ENCODE measurements at regions not wholly inside any gene's neighbourhood (a gene's known extent, or its start where the extent isn't known, plus 50 kb on each side); places are given as distances from the start of the nearest gene placed in this dataset.

DNA sequence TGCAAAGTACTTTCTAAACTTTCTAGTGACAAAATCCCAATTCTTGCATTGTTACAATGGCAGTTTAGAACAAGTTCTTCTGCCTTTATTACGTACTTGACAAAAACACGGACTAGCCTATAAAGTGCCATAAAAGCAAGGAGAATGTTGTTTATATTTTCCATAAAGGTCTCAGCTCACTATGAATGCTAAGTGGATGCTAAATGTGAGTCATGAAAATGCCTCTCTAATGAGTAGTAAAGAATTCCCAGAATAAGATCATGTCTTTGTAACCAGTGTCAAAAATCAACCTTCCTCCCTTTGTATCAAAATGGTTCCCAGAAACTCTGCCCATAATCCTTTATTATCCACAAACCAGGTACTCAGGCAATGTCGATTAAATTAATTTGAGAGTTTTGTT lies 539.8 kb upstream of the SLIT2 start:
- Histone ChIP-seq H3K36me3 (ENCODE audit: control insufficient read depth, insufficient read depth, low read length) (no peaks in the 10 kb centered on the region), H3K27me3 (ENCODE audit: control insufficient read depth, insufficient read depth, low read length) (no peaks in the 10 kb centered on the region), H3K4me3 (ENCODE audit: low read depth in 2 of 2, low read length in 2 of 2) (no peak overlapping the region), H3K4me1 (ENCODE audit: control insufficient read depth, insufficient read depth, low read length) (no peaks in the 10 kb centered on the region), H3K9me3 (ENCODE audit: control insufficient read depth, insufficient read depth, low read depth, low read length) (no peaks in the 10 kb centered on the region), H3K27ac (ENCODE audit: low read length) (no peak overlapping the region)
- ATAC-seq (no peak), DNase-seq (ENCODE audit: low read depth, low spot score) (peak; percentile 5)
- ChIA-PET CTCF (no interaction called here), POLR2A (no interaction called here)
- intact Hi-C loops (cut with micrococcal nuclease; ENCODE audit: unreplicated experiment) = no loop called here
- in situ Hi-C loops (cut with HindIII; ENCODE audit: low pct_unique_long_range_greater_than_20kb, low sequenced_read_pairs) = no loop called here
- TF ChIP-seq POLR2AphosphoS5 (IDR thresholded peaks at IDR 0.05; ENCODE audit: low read depth, low read length) (no peak), TCF7L2 (IDR thresholded peaks at IDR 0.05; ENCODE audit: low read depth, low read length) (no peak), SIN3A (IDR thresholded peaks at IDR 0.05; ENCODE audit: borderline replicate concordance, insufficient read depth, low read depth, low read length) (no peak)
- TF ChIP-seq, protein P1, sequence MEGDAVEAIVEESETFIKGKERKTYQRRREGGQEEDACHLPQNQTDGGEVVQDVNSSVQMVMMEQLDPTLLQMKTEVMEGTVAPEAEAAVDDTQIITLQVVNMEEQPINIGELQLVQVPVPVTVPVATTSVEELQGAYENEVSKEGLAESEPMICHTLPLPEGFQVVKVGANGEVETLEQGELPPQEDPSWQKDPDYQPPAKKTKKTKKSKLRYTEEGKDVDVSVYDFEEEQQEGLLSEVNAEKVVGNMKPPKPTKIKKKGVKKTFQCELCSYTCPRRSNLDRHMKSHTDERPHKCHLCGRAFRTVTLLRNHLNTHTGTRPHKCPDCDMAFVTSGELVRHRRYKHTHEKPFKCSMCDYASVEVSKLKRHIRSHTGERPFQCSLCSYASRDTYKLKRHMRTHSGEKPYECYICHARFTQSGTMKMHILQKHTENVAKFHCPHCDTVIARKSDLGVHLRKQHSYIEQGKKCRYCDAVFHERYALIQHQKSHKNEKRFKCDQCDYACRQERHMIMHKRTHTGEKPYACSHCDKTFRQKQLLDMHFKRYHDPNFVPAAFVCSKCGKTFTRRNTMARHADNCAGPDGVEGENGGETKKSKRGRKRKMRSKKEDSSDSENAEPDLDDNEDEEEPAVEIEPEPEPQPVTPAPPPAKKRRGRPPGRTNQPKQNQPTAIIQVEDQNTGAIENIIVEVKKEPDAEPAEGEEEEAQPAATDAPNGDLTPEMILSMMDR (IDR thresholded peaks at IDR 0.05) = no peak
- TF ChIP-seq, protein P2, sequence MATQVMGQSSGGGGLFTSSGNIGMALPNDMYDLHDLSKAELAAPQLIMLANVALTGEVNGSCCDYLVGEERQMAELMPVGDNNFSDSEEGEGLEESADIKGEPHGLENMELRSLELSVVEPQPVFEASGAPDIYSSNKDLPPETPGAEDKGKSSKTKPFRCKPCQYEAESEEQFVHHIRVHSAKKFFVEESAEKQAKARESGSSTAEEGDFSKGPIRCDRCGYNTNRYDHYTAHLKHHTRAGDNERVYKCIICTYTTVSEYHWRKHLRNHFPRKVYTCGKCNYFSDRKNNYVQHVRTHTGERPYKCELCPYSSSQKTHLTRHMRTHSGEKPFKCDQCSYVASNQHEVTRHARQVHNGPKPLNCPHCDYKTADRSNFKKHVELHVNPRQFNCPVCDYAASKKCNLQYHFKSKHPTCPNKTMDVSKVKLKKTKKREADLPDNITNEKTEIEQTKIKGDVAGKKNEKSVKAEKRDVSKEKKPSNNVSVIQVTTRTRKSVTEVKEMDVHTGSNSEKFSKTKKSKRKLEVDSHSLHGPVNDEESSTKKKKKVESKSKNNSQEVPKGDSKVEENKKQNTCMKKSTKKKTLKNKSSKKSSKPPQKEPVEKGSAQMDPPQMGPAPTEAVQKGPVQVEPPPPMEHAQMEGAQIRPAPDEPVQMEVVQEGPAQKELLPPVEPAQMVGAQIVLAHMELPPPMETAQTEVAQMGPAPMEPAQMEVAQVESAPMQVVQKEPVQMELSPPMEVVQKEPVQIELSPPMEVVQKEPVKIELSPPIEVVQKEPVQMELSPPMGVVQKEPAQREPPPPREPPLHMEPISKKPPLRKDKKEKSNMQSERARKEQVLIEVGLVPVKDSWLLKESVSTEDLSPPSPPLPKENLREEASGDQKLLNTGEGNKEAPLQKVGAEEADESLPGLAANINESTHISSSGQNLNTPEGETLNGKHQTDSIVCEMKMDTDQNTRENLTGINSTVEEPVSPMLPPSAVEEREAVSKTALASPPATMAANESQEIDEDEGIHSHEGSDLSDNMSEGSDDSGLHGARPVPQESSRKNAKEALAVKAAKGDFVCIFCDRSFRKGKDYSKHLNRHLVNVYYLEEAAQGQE (IDR thresholded peaks at IDR 0.05; ENCODE audit: insufficient read depth in 1 of 2, low read depth in 2 of 2, low read length in 1 of 2) = no peak
- BruUV-seq (replicated peaks) = no TSS peak

DNA sequence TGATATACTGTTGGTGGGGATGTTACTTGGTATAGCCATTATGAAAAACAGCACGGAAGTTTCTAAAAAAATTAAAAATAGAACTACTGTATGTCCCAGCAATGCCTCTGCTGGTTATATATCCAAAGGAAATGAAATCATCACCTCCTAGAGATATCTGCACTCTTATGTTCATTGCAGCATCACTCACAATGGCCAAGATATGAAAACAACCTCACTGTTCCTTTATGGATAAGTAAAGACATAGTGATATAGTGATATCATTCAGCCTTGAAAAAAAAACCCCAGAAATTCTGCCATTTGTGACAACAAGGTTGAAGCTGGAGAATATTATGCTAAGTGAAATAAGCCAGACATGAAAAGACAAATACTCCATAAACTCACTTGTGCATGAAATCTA lies 543.8 kb upstream of the SLIT2 start:
- CTCF ChIA-PET = no interaction called here
- no peaks in the 10 kb centered on the region for H3K36me3 ChIP-seq (ENCODE audit: control insufficient read depth, insufficient read depth, low read length)
- H3K4me3 ChIP-seq (ENCODE audit: low read depth in 2 of 2, low read length in 2 of 2) = no peak overlapping the region
- H3K4me1 ChIP-seq (ENCODE audit: control insufficient read depth, insufficient read depth, low read length) = no peaks in the 10 kb centered on the region
- in situ Hi-C loops (cut with HindIII; ENCODE audit: low pct_unique_long_range_greater_than_20kb, low sequenced_read_pairs) (no loop called here), intact Hi-C loops (cut with micrococcal nuclease; ENCODE audit: unreplicated experiment) (no loop called here)
- H3K27me3 ChIP-seq (ENCODE audit: control insufficient read depth, insufficient read depth, low read length) = no peaks in the 10 kb centered on the region
- no TSS peak for BruUV-seq (replicated peaks)
- no peak overlapping the region for H3K27ac ChIP-seq (ENCODE audit: low read length)
- POLR2A ChIA-PET = no interaction called here
- DNase-seq (ENCODE audit: low read depth, low spot score) (no peak), ATAC-seq (no peak)
- no peaks in the 10 kb centered on the region for H3K9me3 ChIP-seq (ENCODE audit: control insufficient read depth, insufficient read depth, low read depth, low read length)
- TF ChIP-seq TCF7L2 (IDR thresholded peaks at IDR 0.05; ENCODE audit: low read depth, low read length) = no peak
- TF ChIP-seq, protein P2 (IDR thresholded peaks at IDR 0.05; ENCODE audit: insufficient read depth in 1 of 2, low read depth in 2 of 2, low read length in 1 of 2) = no peak

All from Panc1 (cell line).